Panc1 (cell line): ENCODE measurements at regions not wholly inside any gene's neighbourhood (a gene's known extent, or its start where the extent isn't known, plus 50 kb on each side); places are given as distances from the start of the nearest gene placed in this dataset.
"Not testable (repeated sequence)": the region's sequence is repeated elsewhere in the genome, so short reads cannot be mapped to it uniquely, and the experiment has no call there.

Source experiments
- ATAC-seq: fragments of 200-7000 bp; cut with Tn5 transposase; 2 replicates; pipeline ENCODE4 v1.9.1; 2020; ENCODE audit warnings: mild to moderate bottlenecking, moderate library complexity
- BruUV-seq: library from RNA; stranded (reverse); fragments of 400-500 nt; replicated peaks from 2 replicates; lab custom pipeline; 2021; lab: Mats Ljungman, UMichigan
- CTCF ChIA-PET: fragments of 300-600 bp; sonication (Branson Sonifier 250); formaldehyde crosslinking; loops from one replicate; lab custom pipeline; 2022; ENCODE audit warnings: antibody characterized with exemption; lab: Charles Lee
- POLR2A ChIA-PET: fragments of 300-600 bp; sonication (Branson Sonifier 250); formaldehyde crosslinking; loops from one replicate; lab custom pipeline; 2022; ENCODE audit warnings: antibody characterized with exemption; lab: Charles Lee
- DNase-seq: peaks from one replicate; pipeline ENCODE4 v3.0.0-alpha.2; 2010; ENCODE audit warnings: low read depth, low spot score
- H3K27ac ChIP-seq: 2 replicates; pipeline ENCODE4 v1.5.1; 2011; ENCODE audit warnings: mild to moderate bottlenecking, low read length, inconsistent platforms
- H3K27me3 ChIP-seq: fragments of 200-500 bp; sonication (Bioruptor generic); 2 replicates; pipeline ENCODE4 v1.6.0; 2014; ENCODE audit warnings: low read length, inconsistent platforms; ENCODE audit not compliant: control insufficient read depth, insufficient read depth
- H3K36me3 ChIP-seq: fragments of 200-500 bp; sonication (Bioruptor generic); 2 replicates; pipeline ENCODE4 v1.5.1; 2014; ENCODE audit warnings: inconsistent platforms, mild to moderate bottlenecking, low read length, moderate library complexity; ENCODE audit not compliant: control insufficient read depth, insufficient read depth
- H3K4me1 ChIP-seq: 2 replicates; pipeline ENCODE4 v1.5.1; 2011; ENCODE audit warnings: inconsistent platforms, mild to moderate bottlenecking, low read length, moderate library complexity; ENCODE audit not compliant: control insufficient read depth, insufficient read depth
- H3K4me3 ChIP-seq, 2 experiments: 2 replicates each; pipeline ENCODE4 v1.5.1; 2011 to 2012; ENCODE audit warnings: low read depth in 2 of 2, low read length in 2 of 2, mild to moderate bottlenecking in 2 of 2, inconsistent platforms in 1 of 2, moderate library complexity in 1 of 2
- H3K9me3 ChIP-seq: fragments of 200-500 bp; sonication (Bioruptor generic); 2 replicates; pipeline ENCODE4 v1.5.1; 2014; ENCODE audit warnings: low read depth, mild to moderate bottlenecking, inconsistent platforms, low read length, moderate library complexity; ENCODE audit not compliant: control insufficient read depth, insufficient read depth
- POLR2AphosphoS5 ChIP-seq: IDR thresholded peaks from 2 replicates; pipeline ENCODE4 v1.6.1; 2012; ENCODE audit warnings: mild to moderate bottlenecking, low read depth, low read length, moderate library complexity
- SIN3A ChIP-seq: IDR thresholded peaks from 2 replicates; pipeline ENCODE4 v1.6.1; 2012; ENCODE audit warnings: low read depth, mild to moderate bottlenecking, low read length, moderate library complexity, borderline replicate concordance; ENCODE audit not compliant: insufficient read depth
- TCF7L2 ChIP-seq: IDR thresholded peaks from 2 replicates; pipeline ENCODE4 v1.6.1; 2011; ENCODE audit warnings: mild to moderate bottlenecking, low read depth, low read length, inconsistent platforms
- in situ Hi-C: cut with HindIII; loops from 2 replicates; pipeline ENCODE4 v1.10.0; 2016; ENCODE audit warnings: low sequenced_read_pairs, low pct_unique_long_range_greater_than_20kb
- intact Hi-C: fragments of 100-400 bp; cut with micrococcal nuclease; formaldehyde crosslinking; loops from one replicate; pipeline ENCODE4 v1.10.0; 2022; ENCODE audit not compliant: unreplicated experiment
- TF ChIP-seq, protein P1 (sequence below): fragments of 450-650 bp; IDR thresholded peaks from 2 replicates; pipeline ENCODE4 v1.5.1; 2017; ENCODE audit warnings: mild to moderate bottlenecking
- TF ChIP-seq, protein P2 (sequence below), 2 experiments: IDR thresholded peaks; 2 replicates each; pipeline ENCODE4 v1.6.1; 2011 to 2012; ENCODE audit warnings: low read depth in 2 of 2, control low read depth in 1 of 2, low read length in 1 of 2, mild to moderate bottlenecking in 1 of 2, moderate library complexity in 1 of 2; ENCODE audit not compliant: insufficient read depth in 1 of 2

DNA sequence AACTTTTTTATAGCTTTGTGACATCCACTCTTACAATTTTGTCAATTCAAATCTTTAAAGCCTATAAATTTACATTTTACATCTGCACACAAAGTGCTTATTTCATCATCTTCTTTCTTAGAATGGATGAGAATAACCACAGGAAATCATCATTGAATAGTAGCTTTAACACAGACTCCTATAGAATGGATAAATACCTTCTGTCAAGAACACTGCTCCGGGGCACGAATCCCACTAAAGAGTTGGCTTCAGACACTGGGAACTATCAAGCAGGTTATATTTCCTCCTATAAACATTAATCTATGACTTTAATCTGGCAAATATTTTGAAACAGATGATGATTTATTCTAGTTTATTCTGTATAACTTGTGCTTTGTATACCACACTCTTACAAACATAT is 269.7 kb upstream of the TPK1 start:
- ChIA-PET POLR2A (no interaction called here), CTCF (no interaction called here)
- no peaks in the 10 kb centered on the region for H3K27me3 ChIP-seq
- DNase-seq (no peak), ATAC-seq (no peak)
- intact Hi-C loops, result no loop called here
- no peak for TF ChIP-seq POLR2AphosphoS5
- TF ChIP-seq TCF7L2, result no peak
- TF ChIP-seq SIN3A, result no peak
- TF ChIP-seq, protein P1, sequence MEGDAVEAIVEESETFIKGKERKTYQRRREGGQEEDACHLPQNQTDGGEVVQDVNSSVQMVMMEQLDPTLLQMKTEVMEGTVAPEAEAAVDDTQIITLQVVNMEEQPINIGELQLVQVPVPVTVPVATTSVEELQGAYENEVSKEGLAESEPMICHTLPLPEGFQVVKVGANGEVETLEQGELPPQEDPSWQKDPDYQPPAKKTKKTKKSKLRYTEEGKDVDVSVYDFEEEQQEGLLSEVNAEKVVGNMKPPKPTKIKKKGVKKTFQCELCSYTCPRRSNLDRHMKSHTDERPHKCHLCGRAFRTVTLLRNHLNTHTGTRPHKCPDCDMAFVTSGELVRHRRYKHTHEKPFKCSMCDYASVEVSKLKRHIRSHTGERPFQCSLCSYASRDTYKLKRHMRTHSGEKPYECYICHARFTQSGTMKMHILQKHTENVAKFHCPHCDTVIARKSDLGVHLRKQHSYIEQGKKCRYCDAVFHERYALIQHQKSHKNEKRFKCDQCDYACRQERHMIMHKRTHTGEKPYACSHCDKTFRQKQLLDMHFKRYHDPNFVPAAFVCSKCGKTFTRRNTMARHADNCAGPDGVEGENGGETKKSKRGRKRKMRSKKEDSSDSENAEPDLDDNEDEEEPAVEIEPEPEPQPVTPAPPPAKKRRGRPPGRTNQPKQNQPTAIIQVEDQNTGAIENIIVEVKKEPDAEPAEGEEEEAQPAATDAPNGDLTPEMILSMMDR, result no peak
- TF ChIP-seq, protein P2, sequence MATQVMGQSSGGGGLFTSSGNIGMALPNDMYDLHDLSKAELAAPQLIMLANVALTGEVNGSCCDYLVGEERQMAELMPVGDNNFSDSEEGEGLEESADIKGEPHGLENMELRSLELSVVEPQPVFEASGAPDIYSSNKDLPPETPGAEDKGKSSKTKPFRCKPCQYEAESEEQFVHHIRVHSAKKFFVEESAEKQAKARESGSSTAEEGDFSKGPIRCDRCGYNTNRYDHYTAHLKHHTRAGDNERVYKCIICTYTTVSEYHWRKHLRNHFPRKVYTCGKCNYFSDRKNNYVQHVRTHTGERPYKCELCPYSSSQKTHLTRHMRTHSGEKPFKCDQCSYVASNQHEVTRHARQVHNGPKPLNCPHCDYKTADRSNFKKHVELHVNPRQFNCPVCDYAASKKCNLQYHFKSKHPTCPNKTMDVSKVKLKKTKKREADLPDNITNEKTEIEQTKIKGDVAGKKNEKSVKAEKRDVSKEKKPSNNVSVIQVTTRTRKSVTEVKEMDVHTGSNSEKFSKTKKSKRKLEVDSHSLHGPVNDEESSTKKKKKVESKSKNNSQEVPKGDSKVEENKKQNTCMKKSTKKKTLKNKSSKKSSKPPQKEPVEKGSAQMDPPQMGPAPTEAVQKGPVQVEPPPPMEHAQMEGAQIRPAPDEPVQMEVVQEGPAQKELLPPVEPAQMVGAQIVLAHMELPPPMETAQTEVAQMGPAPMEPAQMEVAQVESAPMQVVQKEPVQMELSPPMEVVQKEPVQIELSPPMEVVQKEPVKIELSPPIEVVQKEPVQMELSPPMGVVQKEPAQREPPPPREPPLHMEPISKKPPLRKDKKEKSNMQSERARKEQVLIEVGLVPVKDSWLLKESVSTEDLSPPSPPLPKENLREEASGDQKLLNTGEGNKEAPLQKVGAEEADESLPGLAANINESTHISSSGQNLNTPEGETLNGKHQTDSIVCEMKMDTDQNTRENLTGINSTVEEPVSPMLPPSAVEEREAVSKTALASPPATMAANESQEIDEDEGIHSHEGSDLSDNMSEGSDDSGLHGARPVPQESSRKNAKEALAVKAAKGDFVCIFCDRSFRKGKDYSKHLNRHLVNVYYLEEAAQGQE (IDR thresholded peaks at IDR 0.05; ENCODE audit: insufficient read depth in 1 of 2, low read depth in 2 of 2, low read length in 1 of 2), result no peak
- in situ Hi-C loops, result no loop called here
- no peak overlapping the region for H3K27ac ChIP-seq
- H3K4me1 ChIP-seq, result no peaks in the 10 kb centered on the region
- no peak overlapping the region for H3K4me3 ChIP-seq
- no TSS peak for BruUV-seq
- 0 out of 2 replicates have a peak, but pooled peaks cover 2% of the 10 kb centered on the region for H3K9me3 ChIP-seq
- H3K36me3 ChIP-seq, result no peaks in the 10 kb centered on the region

DNA sequence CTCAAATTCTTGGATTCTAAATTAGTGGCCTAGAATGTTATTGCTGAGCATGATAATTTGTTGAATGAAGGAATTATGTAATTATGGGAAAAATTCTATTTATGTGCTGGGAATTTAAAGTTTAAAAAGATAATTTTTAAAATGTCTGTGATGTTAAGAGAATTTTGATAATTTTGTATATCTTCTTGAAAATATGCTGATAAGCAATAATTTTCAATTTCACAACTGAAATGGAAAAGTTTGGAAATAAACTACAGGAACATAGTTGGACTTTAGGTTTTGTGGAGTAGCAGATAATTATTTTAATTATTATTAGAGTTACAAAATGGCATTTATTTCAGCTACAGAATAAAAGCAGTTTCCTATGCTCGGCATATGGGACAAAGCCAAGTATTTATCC is 268.5 kb upstream of the TPK1 start:
- ChIA-PET CTCF (no interaction called here), POLR2A (no interaction called here)
- Histone ChIP-seq H3K27me3 (no peaks in the 10 kb centered on the region), H3K4me1 (no peaks in the 10 kb centered on the region), H3K4me3 (no peak overlapping the region), H3K27ac (no peak overlapping the region), H3K36me3 (no peaks in the 10 kb centered on the region), H3K9me3 (0 out of 2 replicates have a peak, but pooled peaks cover 2% of the 10 kb centered on the region)
- no peak for DNase-seq
- ATAC-seq, result no peak
- BruUV-seq, result no TSS peak
- in situ Hi-C loops (no loop called here), intact Hi-C loops (no loop called here)
- TF ChIP-seq TCF7L2 (no peak), SIN3A (no peak), POLR2AphosphoS5 (no peak)
- TF ChIP-seq, protein P1, result no peak
- TF ChIP-seq, protein P2 (IDR thresholded peaks at IDR 0.05; ENCODE audit: insufficient read depth in 1 of 2, low read depth in 2 of 2, low read length in 1 of 2), result no peak

DNA sequence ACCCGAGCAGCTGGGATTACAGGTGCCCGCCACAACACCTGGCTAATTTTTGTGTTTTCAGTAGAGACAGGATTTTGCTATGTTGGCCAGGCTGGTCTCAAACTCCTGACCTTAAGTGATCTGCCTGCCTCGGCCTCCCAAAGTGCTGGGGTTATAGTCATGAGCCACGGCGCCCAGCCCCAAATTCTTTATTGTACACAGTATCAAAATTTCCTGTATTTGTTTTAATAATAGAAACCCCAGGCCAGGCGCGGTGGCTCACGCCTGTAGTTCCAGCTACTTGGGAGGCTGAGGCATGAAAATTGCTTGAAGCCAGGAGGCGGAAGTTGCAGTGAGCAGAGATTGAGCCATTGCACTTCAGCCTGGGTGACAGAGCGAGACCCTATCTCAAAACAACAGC is 266.3 kb upstream of the TPK1 start:
- H3K4me3 ChIP-seq, H3K9me3 ChIP-seq, H3K27ac ChIP-seq, H3K36me3 ChIP-seq, BruUV-seq, DNase-seq, H3K4me1 ChIP-seq, POLR2A ChIA-PET, H3K27me3 ChIP-seq, ATAC-seq, CTCF ChIA-PET, in situ Hi-C loops, intact Hi-C loops: not testable (repeated sequence)
